Uterus (tissue), 2 donors: ENCODE measurements at regions not wholly inside any gene's neighbourhood (a gene's known extent, or its start where the extent isn't known, plus 50 kb on each side); places are given as distances from the start of the nearest gene placed in this dataset.

Experiments used
- CTCF ChIP-seq, 4 experiments: fragments of 200-600 bp in 2 of 4; fragments of 450-650 bp in 2 of 4; sonication (generic) in 2 of 4; IDR thresholded peaks; one replicate each; pipeline ENCODE4 v1.5.1; 2016 to 2019; ENCODE audit warnings: antibody characterized with exemption in 4 of 4, mild to moderate bottlenecking in 2 of 4, moderate library complexity in 1 of 4
- POLR2A ChIP-seq, 2 donors: fragments of 450-650 bp; IDR thresholded peaks; one replicate each; pipeline ENCODE4 v1.6.1; 2016; ENCODE audit warnings: antibody characterized with exemption in 2 of 2, mild to moderate bottlenecking in 1 of 2, moderate library complexity in 1 of 2

GRCh38 chr5:89293810-89294209 lies 410.8 kb upstream of the MEF2C start:
- no peak for TF ChIP-seq CTCF (IDR thresholded peaks at IDR 0.05)
- TF ChIP-seq POLR2A (IDR thresholded peaks at IDR 0.05) = no peak
